Nephron progenitor cell (in vitro differentiated cells): ENCODE measurements at regions not wholly inside any gene's neighbourhood (a gene's known extent, or its start where the extent isn't known, plus 50 kb on each side); places are given as distances from the start of the nearest gene placed in this dataset.

ENCODE experiments used
- DNase-seq: peaks from one replicate; pipeline ENCODE4 v3.0.0; 2021
- H3K27ac Mint-ChIP-seq: 2 replicates; pipeline ENCODE4 v1.8.0; 2021; ENCODE audit warnings: mild to moderate bottlenecking, moderate library complexity, mixed read lengths
- H3K27me3 Mint-ChIP-seq: 2 replicates; pipeline ENCODE4 v1.8.0; 2021; ENCODE audit warnings: mild to moderate bottlenecking, low read depth, mixed read lengths; ENCODE audit not compliant: poor library complexity
- H3K36me3 Mint-ChIP-seq: 2 replicates; pipeline ENCODE4 v1.8.0; 2021; ENCODE audit warnings: low read depth, mixed read lengths
- H3K4me1 Mint-ChIP-seq: 2 replicates; pipeline ENCODE4 v1.8.0; 2021; ENCODE audit warnings: mixed read lengths
- H3K4me3 Mint-ChIP-seq: 2 replicates; pipeline ENCODE4 v1.8.0; 2021; ENCODE audit warnings: mild to moderate bottlenecking, moderate library complexity, mixed read lengths
- H3K9me3 Mint-ChIP-seq: 2 replicates; pipeline ENCODE4 v1.8.0; 2021; ENCODE audit warnings: mild to moderate bottlenecking, moderate library complexity, mixed read lengths
- TF ChIP-seq, protein P1 (sequence below): fragments of 200-600 bp; sonication (generic); IDR thresholded peaks from 2 replicates; pipeline ENCODE4 v1.5.0; 2021; ENCODE audit warnings: antibody characterized with exemption

GRCh38 chr14:22418631-22419030 is 170.4 kb downstream of the DAD1 start:
- H3K4me1 Mint-ChIP-seq, result peaks cover 31% of the 10 kb centered on the region

DNA sequence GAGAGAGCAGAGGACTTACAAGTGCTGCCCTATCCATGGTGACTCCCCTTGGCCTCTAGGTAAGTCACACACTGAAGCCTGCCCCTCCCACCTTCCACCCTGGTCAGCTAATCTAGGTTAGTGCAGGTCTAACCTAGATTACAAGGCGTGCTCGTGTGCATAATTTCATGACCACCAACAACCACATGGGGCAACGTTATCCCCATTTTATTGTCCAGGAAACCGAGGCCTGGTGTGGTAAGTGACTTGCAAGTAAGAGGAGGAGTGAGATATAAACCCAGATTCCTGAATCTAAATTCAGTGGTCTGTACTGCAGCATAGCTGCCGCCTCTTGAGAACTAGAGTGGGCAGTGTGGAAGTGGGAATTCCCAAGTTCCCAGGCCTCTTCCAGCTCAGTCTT is 171.1 kb downstream of the DAD1 start:
- no peaks in the 10 kb centered on the region for H3K27me3 Mint-ChIP-seq
- H3K27ac Mint-ChIP-seq, result no peak overlapping the region
- TF ChIP-seq, protein P1, sequence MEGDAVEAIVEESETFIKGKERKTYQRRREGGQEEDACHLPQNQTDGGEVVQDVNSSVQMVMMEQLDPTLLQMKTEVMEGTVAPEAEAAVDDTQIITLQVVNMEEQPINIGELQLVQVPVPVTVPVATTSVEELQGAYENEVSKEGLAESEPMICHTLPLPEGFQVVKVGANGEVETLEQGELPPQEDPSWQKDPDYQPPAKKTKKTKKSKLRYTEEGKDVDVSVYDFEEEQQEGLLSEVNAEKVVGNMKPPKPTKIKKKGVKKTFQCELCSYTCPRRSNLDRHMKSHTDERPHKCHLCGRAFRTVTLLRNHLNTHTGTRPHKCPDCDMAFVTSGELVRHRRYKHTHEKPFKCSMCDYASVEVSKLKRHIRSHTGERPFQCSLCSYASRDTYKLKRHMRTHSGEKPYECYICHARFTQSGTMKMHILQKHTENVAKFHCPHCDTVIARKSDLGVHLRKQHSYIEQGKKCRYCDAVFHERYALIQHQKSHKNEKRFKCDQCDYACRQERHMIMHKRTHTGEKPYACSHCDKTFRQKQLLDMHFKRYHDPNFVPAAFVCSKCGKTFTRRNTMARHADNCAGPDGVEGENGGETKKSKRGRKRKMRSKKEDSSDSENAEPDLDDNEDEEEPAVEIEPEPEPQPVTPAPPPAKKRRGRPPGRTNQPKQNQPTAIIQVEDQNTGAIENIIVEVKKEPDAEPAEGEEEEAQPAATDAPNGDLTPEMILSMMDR, result no peak
- no peak overlapping the region for H3K4me3 Mint-ChIP-seq
- peaks cover 6% of the 10 kb centered on the region for H3K9me3 Mint-ChIP-seq
- H3K4me1 Mint-ChIP-seq, result peaks cover 38% of the 10 kb centered on the region
- no peak for DNase-seq
- no peaks in the 10 kb centered on the region for H3K36me3 Mint-ChIP-seq

More at GRCh38 chr14:22418631-22419030, 170.4 kb downstream of the DAD1 start:
- Mint-ChIP-seq H3K9me3 (peaks cover 6% of the 10 kb centered on the region), H3K36me3 (no peaks in the 10 kb centered on the region), H3K27me3 (no peaks in the 10 kb centered on the region), H3K4me3 (no peak overlapping the region), H3K27ac (peak overlapping the region; percentile 26)
- no peak for DNase-seq
- TF ChIP-seq, protein P1, result no peak

DNA sequence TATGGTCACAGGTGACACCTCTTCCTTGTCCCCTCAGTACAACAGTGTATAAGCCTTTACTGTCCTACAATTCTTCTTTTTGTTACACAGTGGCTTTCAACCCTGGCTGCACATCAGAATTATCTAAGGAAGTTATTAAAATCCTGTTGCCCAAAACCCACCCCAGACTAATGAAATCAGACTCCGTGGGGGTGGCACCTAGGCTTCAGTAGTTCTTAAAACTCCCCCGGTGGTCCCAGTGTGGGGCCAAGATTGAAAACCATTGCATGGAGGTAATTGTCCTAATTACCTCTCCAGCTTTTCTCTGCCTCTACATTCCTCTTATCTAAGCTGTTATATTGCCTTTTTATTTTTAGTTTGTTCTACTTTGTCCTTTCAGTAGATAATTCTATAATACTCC is 172.8 kb downstream of the DAD1 start:
- Mint-ChIP-seq H3K36me3 (no peaks in the 10 kb centered on the region), H3K27me3 (no peaks in the 10 kb centered on the region), H3K4me1 (peaks cover 39% of the 10 kb centered on the region), H3K9me3 (peaks cover 6% of the 10 kb centered on the region), H3K27ac (peak overlapping the region; percentile 9), H3K4me3 (no peak overlapping the region)
- no peak for DNase-seq
- TF ChIP-seq, protein P1, result no peak

DNA sequence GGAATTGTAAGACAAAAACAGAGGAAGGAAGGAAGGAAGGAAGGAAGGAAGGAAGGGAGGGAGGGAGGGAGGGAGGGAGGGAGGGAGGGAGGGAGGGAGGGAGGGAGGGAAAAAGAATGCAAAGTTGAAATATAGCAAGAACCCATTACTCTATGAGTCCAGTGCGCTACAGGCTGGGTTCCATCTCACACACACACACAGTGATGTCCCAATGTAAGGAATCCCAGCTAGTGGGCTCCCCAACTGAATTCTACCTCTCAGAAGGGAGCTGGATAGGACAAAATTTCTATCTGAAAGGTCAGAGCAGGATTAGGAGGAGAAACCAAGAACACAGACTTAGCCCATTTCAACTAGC is 173.4 kb downstream of the DAD1 start:
- TF ChIP-seq, protein P1, result no peak
- Mint-ChIP-seq H3K4me1 (peaks cover 42% of the 10 kb centered on the region), H3K36me3 (no peaks in the 10 kb centered on the region), H3K4me3 (no peak overlapping the region), H3K27me3 (no peaks in the 10 kb centered on the region), H3K27ac (no peak overlapping the region), H3K9me3 (peaks cover 6% of the 10 kb centered on the region)
- DNase-seq, result no peak

DNA sequence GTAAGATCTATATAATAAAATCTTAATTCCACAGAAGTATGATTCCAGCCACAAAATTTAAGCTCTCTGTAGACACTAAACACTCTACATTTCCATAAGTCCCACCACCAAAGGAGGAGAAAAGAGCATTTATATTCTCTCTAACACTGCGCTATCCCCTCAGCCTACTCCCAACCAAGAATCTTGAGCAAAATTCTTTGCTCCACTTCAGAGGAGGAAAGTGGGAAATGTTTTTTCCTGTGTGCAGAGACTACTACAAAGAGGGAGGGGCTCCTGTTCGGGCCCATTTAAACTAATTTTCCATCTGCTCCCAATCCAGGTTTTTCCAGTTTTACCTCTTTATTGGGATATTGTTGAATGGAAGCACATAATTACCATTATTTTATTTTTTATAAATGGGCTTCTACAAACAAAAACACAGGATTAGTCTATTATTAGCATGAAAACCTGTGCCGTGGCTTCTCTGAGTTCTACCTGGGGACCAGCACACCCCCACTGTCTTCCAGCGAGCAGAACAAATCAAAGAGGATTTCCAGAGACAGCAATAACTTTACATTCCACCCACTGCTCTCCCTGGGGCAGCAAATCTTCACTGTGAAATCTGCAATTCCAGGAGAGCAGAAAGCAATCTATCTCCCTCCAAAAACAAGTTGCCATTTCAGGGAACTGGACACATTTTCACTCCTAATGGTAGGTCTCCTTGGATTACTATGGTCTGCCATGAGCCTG is 174.0 kb downstream of the DAD1 start:
- no peak for DNase-seq
- peaks cover under 1% of the 10 kb centered on the region for H3K9me3 Mint-ChIP-seq
- no peak overlapping the region for H3K4me3 Mint-ChIP-seq
- no peaks in the 10 kb centered on the region for H3K36me3 Mint-ChIP-seq
- TF ChIP-seq, protein P1, result no peak
- no peak overlapping the region for H3K27ac Mint-ChIP-seq
- H3K27me3 Mint-ChIP-seq, result no peaks in the 10 kb centered on the region
- H3K4me1 Mint-ChIP-seq, result peaks cover 44% of the 10 kb centered on the region

DNA sequence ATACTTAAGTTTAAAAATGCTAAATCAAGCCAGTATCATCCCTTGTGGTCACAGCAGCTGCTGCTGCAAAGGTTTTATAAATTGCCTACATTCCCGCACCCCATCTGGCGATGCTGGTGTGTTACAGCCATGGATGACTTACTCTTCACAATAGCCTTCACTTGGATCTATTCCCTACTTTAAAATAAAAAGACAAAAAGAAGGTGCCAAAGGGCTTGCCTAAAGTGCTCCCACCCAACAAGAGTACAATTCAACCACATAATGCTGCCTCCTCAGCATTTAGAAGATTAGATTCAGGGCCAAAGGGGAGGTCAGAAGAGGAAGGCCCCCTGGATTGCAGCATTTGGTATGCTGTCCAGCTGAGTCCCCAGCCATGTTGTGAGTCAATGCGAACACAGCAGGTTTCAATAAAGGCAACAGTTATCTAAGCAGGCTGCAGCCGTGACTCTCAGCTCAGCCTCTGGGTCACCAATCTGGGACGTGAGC is 176.1 kb downstream of the DAD1 start:
- peaks cover 39% of the 10 kb centered on the region for H3K4me1 Mint-ChIP-seq
- no peak overlapping the region for H3K27ac Mint-ChIP-seq
- no peaks in the 10 kb centered on the region for H3K27me3 Mint-ChIP-seq
- no peak overlapping the region for H3K4me3 Mint-ChIP-seq
- no peaks in the 10 kb centered on the region for H3K36me3 Mint-ChIP-seq
- TF ChIP-seq, protein P1, result no peak
- no peaks in the 10 kb centered on the region for H3K9me3 Mint-ChIP-seq
- DNase-seq, result no peak
